HepG2 (cell line): ENCODE measurements at regions not wholly inside any gene's neighbourhood (a gene's known extent, or its start where the extent isn't known, plus 50 kb on each side); places are given as distances from the start of the nearest gene placed in this dataset.

Experiments used
- ARID4A ChIP-seq: sonication (generic); formaldehyde crosslinking; IDR thresholded peaks from 2 replicates; pipeline ENCODE4 v1.5.0; 2020; ENCODE audit warnings: mild to moderate bottlenecking, missing genetic modification reagents, borderline replicate concordance
- FOXK2 ChIP-seq: fragments of 450-650 bp; IDR thresholded peaks from 2 replicates; pipeline ENCODE4 v1.6.1; 2016
- HMG20B ChIP-seq: conservative IDR thresholded peaks from 2 replicates; pipeline ENCODE4 v1.6.1; 2016; ENCODE audit warnings: missing genetic modification reagents, missing compliant biosample characterization
- HNF4A ChIP-seq: sonication (generic); formaldehyde crosslinking; IDR thresholded peaks from 2 replicates; pipeline ENCODE4 v1.4.0; 2020; ENCODE audit warnings: missing genetic modification reagents
- HNF4G ChIP-seq, 2 experiments: sonication (generic) in 1 of 2; formaldehyde crosslinking in 1 of 2; IDR thresholded peaks; 2 replicates each; pipeline versions ENCODE4 v1.4.0 to v1.6.1; 2011 to 2020; ENCODE audit warnings: borderline replicate concordance in 2 of 2, low read depth in 2 of 2, mild to moderate bottlenecking in 2 of 2, low read length in 1 of 2, missing genetic modification reagents in 1 of 2, moderate library complexity in 1 of 2
- KAT8 ChIP-seq: IDR thresholded peaks from 2 replicates; pipeline ENCODE4 v1.6.1; 2016; ENCODE audit warnings: missing genetic modification reagents, missing compliant biosample characterization
- NR3C1 ChIP-seq: sonication (generic); formaldehyde crosslinking; IDR thresholded peaks from 2 replicates; pipeline ENCODE4 v1.4.0; 2020; ENCODE audit warnings: missing genetic modification reagents
- SP2 ChIP-seq: sonication (generic); formaldehyde crosslinking; IDR thresholded peaks from 2 replicates; pipeline ENCODE4 v1.5.1; 2020; ENCODE audit warnings: mild to moderate bottlenecking, missing genetic modification reagents
- TARDBP ChIP-seq: sonication (generic); formaldehyde crosslinking; IDR thresholded peaks from 2 replicates; pipeline ENCODE4 v1.8.0; 2022; ENCODE audit warnings: mild to moderate bottlenecking, missing genetic modification reagents
- TSC22D2 ChIP-seq: sonication (generic); formaldehyde crosslinking; IDR thresholded peaks from 2 replicates; pipeline ENCODE4 v1.5.1; 2020; ENCODE audit warnings: missing genetic modification reagents, mild to moderate bottlenecking, borderline replicate concordance
- USF2 ChIP-seq, 2 experiments: sonication (generic) in 1 of 2; formaldehyde crosslinking in 1 of 2; IDR thresholded peaks; 2 replicates each; pipeline versions ENCODE4 v1.5.1 to v1.6.1; 2011 to 2020; ENCODE audit warnings: borderline replicate concordance in 1 of 2, low read depth in 1 of 2, low read length in 1 of 2, mild to moderate bottlenecking in 1 of 2, missing genetic modification reagents in 1 of 2, moderate library complexity in 1 of 2
- ZFP1 ChIP-seq: IDR thresholded peaks from 2 replicates; pipeline ENCODE4 v1.6.1; 2016
- ZFP62 ChIP-seq: sonication (generic); formaldehyde crosslinking; IDR thresholded peaks from 2 replicates; pipeline ENCODE4 v1.4.0; 2020; ENCODE audit warnings: missing genetic modification reagents
- ZMAT3 ChIP-seq: sonication (generic); formaldehyde crosslinking; conservative IDR thresholded peaks from 2 replicates; pipeline ENCODE4 v1.7.0; 2021; ENCODE audit warnings: missing genetic modification reagents
- ZNF12 ChIP-seq: sonication (generic); formaldehyde crosslinking; IDR thresholded peaks from 2 replicates; pipeline ENCODE4 v1.5.0; 2020; ENCODE audit warnings: missing genetic modification reagents
- ZNF143 ChIP-seq: sonication (generic); formaldehyde crosslinking; IDR thresholded peaks from 2 replicates; pipeline ENCODE4 v1.4.0; 2020; ENCODE audit warnings: missing genetic modification reagents
- ZNF180 ChIP-seq: sonication (generic); formaldehyde crosslinking; IDR thresholded peaks from 2 replicates; pipeline ENCODE4 v1.4.0; 2020; ENCODE audit warnings: low read depth, missing genetic modification reagents, borderline replicate concordance
- ZNF251 ChIP-seq: sonication (generic); formaldehyde crosslinking; IDR thresholded peaks from 2 replicates; pipeline ENCODE4 v1.9.0; 2021; ENCODE audit warnings: mild to moderate bottlenecking, missing genetic modification reagents
- ZNF567 ChIP-seq: sonication (generic); formaldehyde crosslinking; IDR thresholded peaks from 2 replicates; pipeline ENCODE4 v1.8.1; 2023; ENCODE audit warnings: mild to moderate bottlenecking, missing genetic modification reagents, borderline replicate concordance
- ZNF737 ChIP-seq: sonication (generic); formaldehyde crosslinking; IDR thresholded peaks from 2 replicates; pipeline ENCODE4 v1.5.0; 2020; ENCODE audit warnings: missing genetic modification reagents, mild to moderate bottlenecking, borderline replicate concordance
- ZNF749 ChIP-seq: sonication (generic); formaldehyde crosslinking; IDR thresholded peaks from 2 replicates; pipeline ENCODE4 v1.8.0; 2022; ENCODE audit warnings: mild to moderate bottlenecking, missing genetic modification reagents, moderate library complexity, borderline replicate concordance
- ZNF772 ChIP-seq: sonication (generic); formaldehyde crosslinking; IDR thresholded peaks from 2 replicates; pipeline ENCODE4 v1.5.0; 2020; ENCODE audit warnings: mild to moderate bottlenecking, missing genetic modification reagents
- ZNF784 ChIP-seq: sonication (generic); formaldehyde crosslinking; IDR thresholded peaks from 2 replicates; pipeline ENCODE4 v1.5.1; 2020; ENCODE audit warnings: missing genetic modification reagents, mild to moderate bottlenecking, borderline replicate concordance
- ZNF879 ChIP-seq: sonication (generic); formaldehyde crosslinking; IDR thresholded peaks from 2 replicates; pipeline ENCODE4 v1.8.1; 2023; ENCODE audit warnings: missing genetic modification reagents
- ZNF883 ChIP-seq: sonication (generic); formaldehyde crosslinking; IDR thresholded peaks from 2 replicates; pipeline ENCODE4 v1.5.1; 2020; ENCODE audit warnings: mild to moderate bottlenecking, missing genetic modification reagents; ENCODE audit errors: not compliant biosample characterization

- TF ChIP-seq USF2 (IDR thresholded peaks at IDR 0.05; ENCODE audit: low read depth, low read length): no peak
- TF ChIP-seq USF2 (CRISPR knock-in tag; IDR thresholded peaks at IDR 0.05; ENCODE audit: borderline replicate concordance): no peak
- TF ChIP-seq TARDBP (CRISPR knock-in tag): no peak
- TF ChIP-seq HMG20B (CRISPR knock-in tag): no peak
- no peak for TF ChIP-seq ZNF12 (CRISPR knock-in tag)
- TF ChIP-seq ZNF251 (CRISPR knock-in tag): no peak
- no peak for TF ChIP-seq ZMAT3 (CRISPR knock-in tag)
- TF ChIP-seq ARID4A (CRISPR knock-in tag): no peak
- no peak for TF ChIP-seq ZNF737 (CRISPR knock-in tag)
- TF ChIP-seq NR3C1 (CRISPR knock-in tag): no peak
- TF ChIP-seq FOXK2: no peak
- TF ChIP-seq ZNF784 (CRISPR knock-in tag): no peak
- no peak for TF ChIP-seq ZNF772 (CRISPR knock-in tag)
- peak; percentile 68 for TF ChIP-seq HNF4A (CRISPR knock-in tag)
- TF ChIP-seq ZNF180 (CRISPR knock-in tag): no peak
- no peak for TF ChIP-seq SP2 (CRISPR knock-in tag)
- TF ChIP-seq ZFP1 (CRISPR knock-in tag): no peak
- TF ChIP-seq ZNF567 (CRISPR knock-in tag): no peak
- TF ChIP-seq ZNF749 (CRISPR knock-in tag): no peak
- 0 out of 2 replicates have a peak, but pooled peaks have one; percentile 20 for TF ChIP-seq KAT8
- TF ChIP-seq ZNF143 (CRISPR knock-in tag): no peak
- TF ChIP-seq TSC22D2 (CRISPR knock-in tag): no peak
- TF ChIP-seq ZNF879 (CRISPR knock-in tag): no peak
- no peak for TF ChIP-seq ZFP62 (CRISPR knock-in tag)
- no peak for TF ChIP-seq ZNF883 (CRISPR knock-in tag)
- no peak for TF ChIP-seq HNF4G (IDR thresholded peaks at IDR 0.05; ENCODE audit: borderline replicate concordance, low read depth, low read length)
- TF ChIP-seq HNF4G (CRISPR knock-in tag; IDR thresholded peaks at IDR 0.05; ENCODE audit: borderline replicate concordance, low read depth): no peak
Observed at GRCh38 chr13:48583859-48584311, 51.0 kb upstream of the RCBTB2 start (continued).
